ENCODE measurements at regions not wholly inside any gene's neighbourhood (a gene's known extent, or its start where the extent isn't known, plus 50 kb on each side); places are given as distances from the start of the nearest gene placed in this dataset.

DNA sequence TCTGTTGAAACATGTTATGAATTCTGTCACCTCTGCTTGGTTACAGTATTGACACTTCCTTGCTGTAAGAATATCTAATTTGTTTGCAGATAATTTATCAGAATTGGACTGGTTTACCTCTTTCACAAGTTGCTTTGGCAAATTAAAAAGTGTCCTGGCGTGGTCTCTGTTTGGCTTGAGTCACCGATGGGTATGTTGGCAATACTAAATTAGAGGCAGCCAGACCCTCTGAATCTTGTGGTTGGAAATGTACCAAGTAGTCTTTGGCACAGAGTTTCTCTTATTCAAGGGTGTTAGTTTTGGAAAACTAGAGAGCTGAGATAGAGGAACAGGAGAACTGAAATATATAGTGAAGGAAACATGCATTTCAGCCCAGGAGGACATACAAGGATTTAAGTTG is 521.1 kb upstream of the MGAT4C start:
- no peak for DNase-seq (ENCODE audit: low read depth)
- no peak for TF ChIP-seq CTCF (conservative IDR thresholded peaks at IDR 0.05; ENCODE audit: low read depth, low read length)
- H3K4me3 ChIP-seq (ENCODE audit: low read depth, low read length), result no peak overlapping the region

DNA sequence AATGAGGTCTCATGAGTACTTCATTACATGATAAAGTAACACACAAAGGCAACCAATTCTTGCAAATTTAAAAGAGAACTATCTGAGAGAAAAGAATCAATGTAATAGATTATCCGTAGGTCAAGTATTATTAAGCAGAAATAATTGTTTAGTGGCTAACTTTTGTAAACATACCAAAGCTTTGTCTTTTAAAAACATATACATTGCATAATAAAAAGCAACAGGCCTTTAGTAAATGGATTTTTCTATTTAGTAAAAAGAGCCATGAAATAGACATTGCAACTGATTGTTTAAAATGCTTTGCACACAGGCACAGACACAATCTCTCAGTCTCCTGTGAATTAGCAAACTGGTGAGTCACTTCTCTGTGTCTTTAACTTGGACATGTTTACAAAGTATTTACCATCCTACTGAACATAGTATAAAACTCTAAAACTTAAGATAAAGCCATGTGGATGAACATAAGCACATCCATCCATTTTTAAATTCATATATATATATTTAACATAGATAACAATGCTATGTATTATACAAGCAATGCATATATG is 518.7 kb upstream of the MGAT4C start:
- DNase-seq (ENCODE audit: low read depth), result no peak
- H3K4me3 ChIP-seq (ENCODE audit: low read depth, low read length), result no peak overlapping the region
- TF ChIP-seq CTCF (conservative IDR thresholded peaks at IDR 0.05; ENCODE audit: low read depth, low read length), result no peak

DNA sequence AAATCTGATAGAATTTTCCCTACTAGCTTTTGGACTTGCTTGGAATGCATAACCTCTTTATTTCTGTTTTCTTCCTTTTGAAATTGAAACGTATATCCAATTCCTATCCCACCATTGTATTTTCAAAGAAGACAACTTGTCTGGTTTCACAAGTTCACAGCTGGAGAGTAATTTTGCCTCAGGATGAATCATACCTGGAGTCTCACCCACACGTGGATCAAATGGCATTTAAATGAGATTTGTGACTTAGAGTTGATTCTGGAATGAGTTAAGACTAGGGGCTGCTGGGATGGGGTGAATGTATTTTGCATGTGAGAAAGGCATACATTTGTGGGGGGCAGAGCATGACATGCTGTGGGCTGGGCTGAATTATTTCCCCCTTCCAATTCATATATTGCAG is 516.5 kb upstream of the MGAT4C start:
- DNase-seq (ENCODE audit: low read depth), result no peak
- H3K4me3 ChIP-seq (ENCODE audit: low read depth, low read length), result no peak overlapping the region
- no peak for TF ChIP-seq CTCF (conservative IDR thresholded peaks at IDR 0.05; ENCODE audit: low read depth, low read length)

- no peak overlapping the region for H3K4me3 ChIP-seq (ENCODE audit: low read depth, low read length)
- TF ChIP-seq CTCF (conservative IDR thresholded peaks at IDR 0.05; ENCODE audit: low read depth, low read length), result no peak
- no peak for DNase-seq (ENCODE audit: low read depth)
Measured at GRCh38 chr12:86770871-86771270, 514.7 kb upstream of the MGAT4C start.

GRCh38 chr12:86748894-86749293 is 492.7 kb upstream of the MGAT4C start:
- H3K4me3 ChIP-seq (ENCODE audit: low read depth, low read length), result no peak overlapping the region
- no peak for DNase-seq (ENCODE audit: low read depth)
- no peak for TF ChIP-seq CTCF (conservative IDR thresholded peaks at IDR 0.05; ENCODE audit: low read depth, low read length)

- no peak overlapping the region for H3K4me3 ChIP-seq (ENCODE audit: low read depth, low read length)
- no peak for DNase-seq (ENCODE audit: low read depth)
- TF ChIP-seq CTCF (conservative IDR thresholded peaks at IDR 0.05; ENCODE audit: low read depth, low read length), result no peak
Measured at GRCh38 chr12:86744547-86745212, 488.5 kb upstream of the MGAT4C start.
